PC-3 (cell line): ENCODE measurements at regions not wholly inside any gene's neighbourhood (a gene's known extent, or its start where the extent isn't known, plus 50 kb on each side); places are given as distances from the start of the nearest gene placed in this dataset.

Experiments used
- EZH2 ChIP-seq: fragments of 300-600 bp; sonication (generic); IDR thresholded peaks from one replicate; pipeline ENCODE4 v1.6.1; 2017; ENCODE audit warnings: antibody characterized with exemption, mild to moderate bottlenecking, low read length; ENCODE audit not compliant: unreplicated experiment
- EZH2phosphoT487 ChIP-seq: fragments of 300-600 bp; sonication (generic); IDR thresholded peaks from 2 replicates; pipeline ENCODE4 v1.6.1; 2018; ENCODE audit warnings: mild to moderate bottlenecking, antibody characterized with exemption, low read length, borderline replicate concordance
- TF ChIP-seq, protein P1 (sequence below): fragments of 300-600 bp; sonication (generic); conservative IDR thresholded peaks from 2 replicates; pipeline ENCODE4 v1.5.1; 2017; ENCODE audit warnings: antibody characterized with exemption, low read depth, mild to moderate bottlenecking, low read length

GRCh38 chr1:104884939-104885338 is 1135.2 kb downstream of the AMY1C start:
- TF ChIP-seq, protein P1, sequence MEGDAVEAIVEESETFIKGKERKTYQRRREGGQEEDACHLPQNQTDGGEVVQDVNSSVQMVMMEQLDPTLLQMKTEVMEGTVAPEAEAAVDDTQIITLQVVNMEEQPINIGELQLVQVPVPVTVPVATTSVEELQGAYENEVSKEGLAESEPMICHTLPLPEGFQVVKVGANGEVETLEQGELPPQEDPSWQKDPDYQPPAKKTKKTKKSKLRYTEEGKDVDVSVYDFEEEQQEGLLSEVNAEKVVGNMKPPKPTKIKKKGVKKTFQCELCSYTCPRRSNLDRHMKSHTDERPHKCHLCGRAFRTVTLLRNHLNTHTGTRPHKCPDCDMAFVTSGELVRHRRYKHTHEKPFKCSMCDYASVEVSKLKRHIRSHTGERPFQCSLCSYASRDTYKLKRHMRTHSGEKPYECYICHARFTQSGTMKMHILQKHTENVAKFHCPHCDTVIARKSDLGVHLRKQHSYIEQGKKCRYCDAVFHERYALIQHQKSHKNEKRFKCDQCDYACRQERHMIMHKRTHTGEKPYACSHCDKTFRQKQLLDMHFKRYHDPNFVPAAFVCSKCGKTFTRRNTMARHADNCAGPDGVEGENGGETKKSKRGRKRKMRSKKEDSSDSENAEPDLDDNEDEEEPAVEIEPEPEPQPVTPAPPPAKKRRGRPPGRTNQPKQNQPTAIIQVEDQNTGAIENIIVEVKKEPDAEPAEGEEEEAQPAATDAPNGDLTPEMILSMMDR: no peak
- TF ChIP-seq EZH2phosphoT487: no peak
- TF ChIP-seq EZH2: no peak
